ENCODE measurements at regions not wholly inside any gene's neighbourhood (a gene's known extent, or its start where the extent isn't known, plus 50 kb on each side); places are given as distances from the start of the nearest gene placed in this dataset.

GRCh38 chr12:91746976-91747375 is 398.7 kb downstream of the BTG1 start:
- TF ChIP-seq CTCF (IDR thresholded peaks at IDR 0.05) (no peak), EP300 (IDR thresholded peaks at IDR 0.05) (no peak)
